ENCODE measurements at regions not wholly inside any gene's neighbourhood (a gene's known extent, or its start where the extent isn't known, plus 50 kb on each side); places are given as distances from the start of the nearest gene placed in this dataset.

DNA sequence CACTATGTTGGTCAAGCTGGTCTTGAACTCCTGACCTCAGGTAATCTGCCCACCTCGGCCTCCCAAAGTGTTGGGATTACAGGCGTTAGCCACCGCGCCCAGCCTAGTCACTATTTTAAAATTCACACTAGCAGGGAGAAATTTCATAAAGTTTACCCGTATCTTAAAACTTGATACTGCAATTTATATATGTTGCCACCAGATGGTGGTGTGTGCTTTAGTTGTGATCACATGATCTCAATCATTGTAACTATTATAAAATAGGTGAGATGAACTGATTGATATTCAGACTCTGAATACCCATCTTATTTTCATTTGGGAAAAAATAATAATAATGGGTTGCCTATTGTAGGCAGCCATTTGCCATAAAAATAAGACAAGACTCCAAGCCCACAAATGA is 1330.4 kb upstream of the WWC1 start:
- TF ChIP-seq, protein P1, sequence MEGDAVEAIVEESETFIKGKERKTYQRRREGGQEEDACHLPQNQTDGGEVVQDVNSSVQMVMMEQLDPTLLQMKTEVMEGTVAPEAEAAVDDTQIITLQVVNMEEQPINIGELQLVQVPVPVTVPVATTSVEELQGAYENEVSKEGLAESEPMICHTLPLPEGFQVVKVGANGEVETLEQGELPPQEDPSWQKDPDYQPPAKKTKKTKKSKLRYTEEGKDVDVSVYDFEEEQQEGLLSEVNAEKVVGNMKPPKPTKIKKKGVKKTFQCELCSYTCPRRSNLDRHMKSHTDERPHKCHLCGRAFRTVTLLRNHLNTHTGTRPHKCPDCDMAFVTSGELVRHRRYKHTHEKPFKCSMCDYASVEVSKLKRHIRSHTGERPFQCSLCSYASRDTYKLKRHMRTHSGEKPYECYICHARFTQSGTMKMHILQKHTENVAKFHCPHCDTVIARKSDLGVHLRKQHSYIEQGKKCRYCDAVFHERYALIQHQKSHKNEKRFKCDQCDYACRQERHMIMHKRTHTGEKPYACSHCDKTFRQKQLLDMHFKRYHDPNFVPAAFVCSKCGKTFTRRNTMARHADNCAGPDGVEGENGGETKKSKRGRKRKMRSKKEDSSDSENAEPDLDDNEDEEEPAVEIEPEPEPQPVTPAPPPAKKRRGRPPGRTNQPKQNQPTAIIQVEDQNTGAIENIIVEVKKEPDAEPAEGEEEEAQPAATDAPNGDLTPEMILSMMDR (IDR thresholded peaks at IDR 0.05; ENCODE audit: low read length), result peak; percentile 39; the same call in 1 of the 2 replicates
- no peak for TF ChIP-seq EZH2 (IDR thresholded peaks at IDR 0.05; ENCODE audit: borderline replicate concordance, low read length)
